PC-3 (cell line): ENCODE measurements at regions not wholly inside any gene's neighbourhood (a gene's known extent, or its start where the extent isn't known, plus 50 kb on each side); places are given as distances from the start of the nearest gene placed in this dataset.

Source experiments
- ATAC-seq: fragments of 200-7000 bp; cut with Tn5 transposase; 2 replicates; pipeline ENCODE4 v1.9.1; 2020; ENCODE audit warnings: mild to moderate bottlenecking, moderate library complexity
- BruUV-seq: library from RNA; stranded (reverse); fragments of 400-500 nt; replicated peaks from 2 replicates; lab custom pipeline; 2021; lab: Mats Ljungman, UMichigan
- CTCF ChIA-PET: fragments of 300-600 bp; sonication (Branson Sonifier 250); formaldehyde crosslinking; loops from one replicate; lab custom pipeline; 2022; ENCODE audit warnings: antibody characterized with exemption; lab: Charles Lee
- POLR2A ChIA-PET: fragments of 300-600 bp; sonication (Branson Sonifier 250); formaldehyde crosslinking; loops from one replicate; lab custom pipeline; 2022; ENCODE audit warnings: antibody characterized with exemption; ENCODE audit not compliant: unreplicated experiment; lab: Charles Lee
- DNase-seq: peaks from one replicate; pipeline ENCODE4 v3.0.0-alpha.2; 2015
- H2AFZ ChIP-seq: fragments of 300-600 bp; sonication (generic); 2 replicates; pipeline ENCODE4 v1.6.0; 2016; ENCODE audit warnings: antibody characterized with exemption, low read length
- H3F3A ChIP-seq: fragments of 300-600 bp; sonication (generic); one replicate; pipeline ENCODE4 v1.6.0; 2017; ENCODE audit warnings: antibody characterized with exemption, low read length, control low read depth, mild to moderate bottlenecking; ENCODE audit not compliant: unreplicated experiment
- H3K27ac ChIP-seq: fragments of 300-600 bp; sonication (generic); 2 replicates; pipeline ENCODE4 v1.5.1; 2016; ENCODE audit warnings: mild to moderate bottlenecking, low read length
- H3K27me3 ChIP-seq: fragments of 300-600 bp; sonication (generic); 2 replicates; pipeline ENCODE4 v1.6.1; 2016; ENCODE audit warnings: low read length, mixed read lengths
- H3K36me3 ChIP-seq: fragments of 300-600 bp; sonication (generic); 2 replicates; pipeline ENCODE4 v1.6.1; 2016; ENCODE audit warnings: low read depth, mixed run types, low read length, mixed read lengths
- H3K4me1 ChIP-seq: fragments of 300-600 bp; sonication (generic); 2 replicates; pipeline ENCODE4 v1.5.1; 2016; ENCODE audit warnings: low read length; ENCODE audit not compliant: insufficient read depth
- H3K4me2 ChIP-seq: fragments of 300-600 bp; sonication (generic); 2 replicates; pipeline ENCODE4 v1.6.0; 2016; ENCODE audit warnings: low read length
- H3K4me3 ChIP-seq: fragments of 300-600 bp; sonication (generic); 2 replicates; pipeline ENCODE4 v1.5.1; 2016; ENCODE audit warnings: mild to moderate bottlenecking, low read length, mixed read lengths
- H3K79me2 ChIP-seq: fragments of 300-600 bp; sonication (generic); 2 replicates; pipeline ENCODE4 v1.6.1; 2017; ENCODE audit warnings: low read length, mixed read lengths
- H3K9ac ChIP-seq: fragments of 300-600 bp; sonication (generic); 2 replicates; pipeline ENCODE4 v1.6.0; 2016; ENCODE audit warnings: mild to moderate bottlenecking, low read length
- H3K9me2 ChIP-seq: fragments of 300-600 bp; sonication (generic); replicated peaks from 2 replicates; pipeline ENCODE4 v1.6.1; 2016; ENCODE audit warnings: mixed run types, low read length, mixed read lengths
- H3K9me3 ChIP-seq: fragments of 300-600 bp; sonication (generic); 2 replicates; pipeline ENCODE4 v1.6.1; 2016; ENCODE audit warnings: low read length, mixed read lengths
- H4K20me1 ChIP-seq: fragments of 300-600 bp; sonication (generic); 2 replicates; pipeline ENCODE4 v1.6.1; 2016; ENCODE audit warnings: low read length, mixed read lengths
- CTCF ChIP-seq: fragments of 300-600 bp; sonication (generic); conservative IDR thresholded peaks from 2 replicates; pipeline ENCODE4 v1.5.1; 2017; ENCODE audit warnings: antibody characterized with exemption, low read depth, mild to moderate bottlenecking, low read length
- EZH2 ChIP-seq: fragments of 300-600 bp; sonication (generic); IDR thresholded peaks from one replicate; pipeline ENCODE4 v1.6.1; 2017; ENCODE audit warnings: antibody characterized with exemption, mild to moderate bottlenecking, low read length; ENCODE audit not compliant: unreplicated experiment
- EZH2phosphoT487 ChIP-seq: fragments of 300-600 bp; sonication (generic); IDR thresholded peaks from 2 replicates; pipeline ENCODE4 v1.6.1; 2018; ENCODE audit warnings: mild to moderate bottlenecking, antibody characterized with exemption, low read length, borderline replicate concordance
- intact Hi-C: fragments of 100-400 bp; cut with micrococcal nuclease; formaldehyde crosslinking; loops from 2 replicates; pipeline ENCODE4 v1.9.0; 2023

- H3K9me2 ChIP-seq: no peaks in the 10 kb centered on the region
These were observed 1461.7 kb downstream of the ADGRL3 start for GRCh38 chr4:62661821-62662220.

GRCh38 chr4:62656006-62656405 is 1455.9 kb downstream of the ADGRL3 start:
- Histone ChIP-seq H3K9ac (no peak overlapping the region), H3K4me2 (no peak overlapping the region), H3K79me2 (no peaks in the 10 kb centered on the region), H3F3A (no peaks in the 10 kb centered on the region), H3K27ac (no peak overlapping the region), H3K4me1 (no peaks in the 10 kb centered on the region), H3K9me2 (no peaks in the 10 kb centered on the region), H3K36me3 (no peaks in the 10 kb centered on the region), H3K9me3 (no peaks in the 10 kb centered on the region), H3K27me3 (no peaks in the 10 kb centered on the region), H4K20me1 (no peaks in the 10 kb centered on the region), H3K4me3 (no peak overlapping the region), H2AFZ (no peak overlapping the region)
- intact Hi-C loops: no loop called here
- TF ChIP-seq EZH2phosphoT487 (no peak), CTCF (no peak), EZH2 (no peak)
- no peak for DNase-seq
- ATAC-seq: no peak
- no TSS peak for BruUV-seq
- POLR2A ChIA-PET: no interaction called here
- CTCF ChIA-PET: no interaction called here

More at GRCh38 chr4:62661821-62662220, 1461.7 kb downstream of the ADGRL3 start:
- no peaks in the 10 kb centered on the region for H4K20me1 ChIP-seq
- DNase-seq: no peak
- H3K27me3 ChIP-seq: no peaks in the 10 kb centered on the region
- no peak overlapping the region for H3K9ac ChIP-seq
- no peak for ATAC-seq
- H3K36me3 ChIP-seq: no peaks in the 10 kb centered on the region
- H3K27ac ChIP-seq: no peak overlapping the region
- CTCF ChIA-PET: no interaction called here
- H3K79me2 ChIP-seq: no peaks in the 10 kb centered on the region
- no TSS peak for BruUV-seq
- POLR2A ChIA-PET: no interaction called here
- H3F3A ChIP-seq: no peaks in the 10 kb centered on the region
- no peak overlapping the region for H3K4me2 ChIP-seq
- H3K4me1 ChIP-seq: no peaks in the 10 kb centered on the region
- TF ChIP-seq CTCF (no peak), EZH2 (no peak), EZH2phosphoT487 (no peak)
- H2AFZ ChIP-seq: no peak overlapping the region
- no peak overlapping the region for H3K4me3 ChIP-seq
- intact Hi-C loops: no loop called here
- no peaks in the 10 kb centered on the region for H3K9me3 ChIP-seq

- POLR2A ChIA-PET: no interaction called here
- Histone ChIP-seq H2AFZ (peak overlapping the region; percentile 67), H3K9me3 (no peaks in the 10 kb centered on the region), H3K9ac (no peak overlapping the region), H3K9me2 (no peaks in the 10 kb centered on the region), H3K27me3 (no peaks in the 10 kb centered on the region), H3K4me1 (peaks cover 15% of the 10 kb centered on the region), H4K20me1 (no peaks in the 10 kb centered on the region), H3K4me2 (peak overlapping the region; percentile 42), H3K36me3 (no peaks in the 10 kb centered on the region), H3K27ac (no peak overlapping the region), H3K4me3 (no peak overlapping the region), H3F3A (no peaks in the 10 kb centered on the region), H3K79me2 (no peaks in the 10 kb centered on the region)
- intact Hi-C loops: loop anchor here (1.0 to 5.0 kb wide), 4 partner anchors 47 to 400 kb away; no protein-coding TSS in a partner anchor
- BruUV-seq: no TSS peak
- TF ChIP-seq EZH2: no peak
- TF ChIP-seq EZH2phosphoT487: no peak
- peak; percentile 77 for TF ChIP-seq CTCF
- peak; percentile 74 for DNase-seq
- ATAC-seq: peak; percentile 69
- CTCF ChIA-PET: interaction anchor here (0.6 kb wide), 1 partner anchor 49 kb away, joined by 3 read pairs; no protein-coding TSS in a partner anchor
These were observed 1444.2 kb downstream of the ADGRL3 start for GRCh38 chr4:62644372-62644771.
